AML-193 (cell line): ENCODE measurements at regions not wholly inside any gene's neighbourhood (a gene's known extent, or its start where the extent isn't known, plus 50 kb on each side); places are given as distances from the start of the nearest gene placed in this dataset.
"Not testable (repeated sequence)": the region's sequence is repeated elsewhere in the genome, so short reads cannot be mapped to it uniquely, and the experiment has no call there.

Source experiments
- DNase-seq, 2 experiments: peaks; one replicate each; lab custom pipeline; 2025; lab: John Stamatoyannopoulos, UW

DNA sequence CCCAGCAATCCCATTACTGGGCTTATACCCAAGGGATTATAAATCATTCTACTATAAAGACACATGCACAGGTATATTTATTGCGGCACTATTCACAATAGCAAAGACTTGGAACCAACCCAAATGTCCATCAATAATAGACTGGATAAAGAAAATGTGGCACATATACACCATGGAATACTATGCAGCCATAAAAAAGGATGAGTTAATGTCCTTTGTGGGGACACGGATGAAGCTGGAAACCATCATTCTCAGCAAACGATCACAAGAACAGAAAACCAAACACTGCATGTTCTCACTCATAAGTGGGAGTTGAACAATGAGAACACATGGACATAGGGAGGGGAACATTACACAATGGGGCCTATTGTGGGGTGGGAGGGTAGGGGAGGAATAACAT, 224.4 kb upstream of the SERP2 start:
- not testable (repeated sequence) for DNase-seq

DNA sequence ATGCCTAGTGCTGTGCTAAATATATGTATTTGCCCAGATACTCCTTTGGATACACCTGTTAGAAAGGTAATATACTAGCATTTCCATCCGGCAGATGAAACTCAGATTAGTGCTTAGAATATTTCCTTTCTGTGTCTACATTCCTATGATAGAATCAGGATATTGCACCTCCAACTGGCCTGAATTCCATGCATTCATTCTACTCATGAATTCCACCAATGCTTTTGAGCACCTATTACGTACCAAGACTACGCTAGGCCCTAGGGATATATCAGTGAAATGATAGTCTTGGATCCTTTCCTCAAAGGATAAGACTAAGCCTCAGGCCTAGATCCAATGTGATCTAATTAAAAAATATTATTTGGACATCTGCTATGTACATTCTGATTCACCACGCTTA, 223.8 kb upstream of the SERP2 start:
- no peak for DNase-seq

DNA sequence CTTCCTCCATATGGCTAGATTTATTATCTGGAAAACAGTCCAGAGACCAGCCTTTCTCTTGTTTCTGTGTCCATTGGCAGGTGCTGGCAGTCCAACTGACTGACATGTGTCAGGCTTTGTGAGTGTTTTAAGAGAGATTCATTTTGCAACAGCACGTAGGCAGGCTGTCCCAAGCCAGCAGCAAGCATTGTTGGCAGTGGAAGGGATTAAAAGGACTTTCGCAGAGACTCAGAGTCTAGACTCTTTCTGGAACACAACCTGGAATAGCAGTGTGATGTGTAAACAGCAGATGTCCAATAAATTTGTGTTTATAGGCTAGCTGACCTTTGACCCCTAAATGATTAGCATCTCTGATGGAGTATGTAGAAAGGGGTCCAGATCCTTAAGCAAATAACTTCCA, 222.2 kb upstream of the SERP2 start:
- DNase-seq = no peak

DNA sequence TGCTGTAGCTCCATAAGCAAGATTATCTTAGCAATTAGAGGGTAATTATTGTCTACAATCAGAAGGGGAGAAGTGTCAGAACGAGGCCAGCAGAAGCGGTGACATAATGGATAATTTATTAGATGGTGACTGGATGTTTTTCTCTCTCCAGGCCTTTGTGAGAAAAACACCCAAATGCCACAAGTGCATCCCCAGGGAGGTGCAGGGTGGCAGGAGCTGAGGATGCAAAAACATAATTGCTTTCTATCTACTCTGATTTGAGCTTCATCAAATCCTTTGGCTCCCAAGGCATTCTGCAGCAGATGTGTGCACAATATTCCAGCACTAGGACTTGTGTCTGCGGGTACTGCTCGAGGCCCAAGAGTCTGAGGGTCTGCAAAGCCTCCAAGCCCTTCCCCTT, 220.1 kb upstream of the SERP2 start:
- DNase-seq = no peak

DNA sequence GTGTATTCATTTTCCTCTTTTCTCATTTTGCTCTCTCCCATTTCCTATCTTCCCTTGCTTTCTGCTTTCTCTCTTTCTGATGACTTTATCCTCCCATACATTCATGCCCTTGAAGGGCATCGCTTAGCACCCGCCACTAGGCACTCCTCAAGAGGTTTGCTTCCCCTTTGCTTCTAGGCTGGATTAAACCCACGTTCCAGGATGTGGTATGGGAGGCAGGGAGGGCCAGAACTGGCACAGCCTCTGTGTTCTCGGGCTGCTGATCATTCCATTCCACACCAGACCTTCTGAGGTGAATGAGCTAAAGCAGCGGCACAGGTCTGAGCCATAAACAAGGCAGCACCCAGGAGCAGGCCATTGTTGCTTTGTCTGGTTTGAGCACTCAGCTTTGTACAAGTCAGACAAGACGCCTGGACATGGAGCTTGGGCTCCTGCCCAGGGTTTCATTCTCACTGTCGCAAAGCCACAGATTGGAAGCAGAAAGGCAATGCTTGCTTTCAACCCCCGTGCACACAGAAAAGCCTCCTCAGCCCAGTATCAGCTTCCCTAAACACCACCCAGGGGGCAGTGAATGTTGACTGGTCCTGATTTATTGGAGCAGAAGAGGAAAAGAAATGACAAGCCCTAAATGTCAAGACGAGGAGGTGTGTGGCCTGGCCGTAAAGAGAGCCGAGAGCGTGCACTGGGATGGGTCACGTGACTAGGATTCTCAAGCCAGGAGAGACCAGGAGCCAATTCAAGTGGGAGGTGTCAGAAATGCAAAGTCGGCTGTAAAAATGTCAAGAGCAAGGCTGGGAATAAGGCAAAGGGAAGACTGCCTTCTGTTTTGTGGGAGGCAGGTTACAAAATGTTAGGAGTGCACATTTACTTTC, 218.0 kb upstream of the SERP2 start:
- no peak for DNase-seq

DNA sequence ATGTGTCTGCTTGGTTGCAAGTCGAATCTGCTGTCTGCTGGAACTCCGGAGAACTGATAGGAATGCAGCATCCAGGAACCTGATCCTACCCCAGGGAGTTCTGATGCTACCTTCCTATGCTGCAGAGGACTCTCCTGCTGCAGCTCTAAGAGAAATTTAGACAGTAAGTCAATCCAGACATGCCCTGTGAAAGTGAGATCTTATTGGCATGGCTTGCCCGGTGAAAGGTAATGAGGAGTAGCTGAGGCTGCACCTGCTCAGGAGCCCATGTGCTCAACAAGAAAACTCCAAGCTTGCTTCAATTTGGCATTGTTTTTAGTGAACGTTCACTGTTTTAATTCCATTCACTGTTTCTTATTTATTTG, 217.3 kb upstream of the SERP2 start:
- DNase-seq = no peak

DNA sequence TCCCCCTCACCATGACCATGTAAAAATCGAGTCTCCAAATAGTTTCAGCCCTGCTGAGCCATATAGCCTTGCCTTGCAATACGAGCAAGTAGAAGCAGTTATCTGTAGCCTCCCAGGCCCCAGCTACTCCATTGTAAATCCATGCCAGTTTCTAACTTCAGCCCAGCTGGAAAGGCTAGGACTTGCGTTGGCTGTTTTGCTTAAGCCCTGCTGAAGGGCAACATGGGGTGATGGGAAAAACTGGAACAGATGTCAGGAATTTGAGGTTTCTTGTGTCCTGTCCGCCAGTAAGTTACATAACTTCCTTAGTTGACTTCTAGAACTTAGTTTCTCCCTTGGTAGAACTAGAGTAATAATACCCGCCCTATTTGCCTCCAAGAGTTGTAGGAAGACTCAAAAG, 216.0 kb upstream of the SERP2 start:
- DNase-seq = no peak

DNA sequence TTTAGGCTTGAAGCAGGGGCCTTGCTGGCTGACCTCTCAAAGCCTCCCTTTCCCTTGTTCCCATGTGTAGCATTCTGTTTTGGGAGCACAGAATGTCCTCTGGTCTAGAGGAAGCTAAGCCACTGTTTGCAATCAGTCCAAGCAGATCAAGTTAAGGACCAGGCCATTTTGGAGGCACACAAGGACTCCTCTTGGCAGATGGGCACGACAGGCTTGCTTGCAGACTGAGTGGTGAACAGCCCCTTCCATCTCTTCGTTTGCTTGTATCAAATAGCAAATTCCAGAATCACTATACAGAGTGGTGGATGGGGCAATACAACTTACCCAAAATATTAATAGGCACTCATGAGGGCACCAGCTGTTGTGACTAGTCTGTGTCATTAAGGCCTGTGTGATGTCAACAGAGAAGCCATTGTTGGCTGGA, 215.5 kb upstream of the SERP2 start:
- no peak for DNase-seq

DNA sequence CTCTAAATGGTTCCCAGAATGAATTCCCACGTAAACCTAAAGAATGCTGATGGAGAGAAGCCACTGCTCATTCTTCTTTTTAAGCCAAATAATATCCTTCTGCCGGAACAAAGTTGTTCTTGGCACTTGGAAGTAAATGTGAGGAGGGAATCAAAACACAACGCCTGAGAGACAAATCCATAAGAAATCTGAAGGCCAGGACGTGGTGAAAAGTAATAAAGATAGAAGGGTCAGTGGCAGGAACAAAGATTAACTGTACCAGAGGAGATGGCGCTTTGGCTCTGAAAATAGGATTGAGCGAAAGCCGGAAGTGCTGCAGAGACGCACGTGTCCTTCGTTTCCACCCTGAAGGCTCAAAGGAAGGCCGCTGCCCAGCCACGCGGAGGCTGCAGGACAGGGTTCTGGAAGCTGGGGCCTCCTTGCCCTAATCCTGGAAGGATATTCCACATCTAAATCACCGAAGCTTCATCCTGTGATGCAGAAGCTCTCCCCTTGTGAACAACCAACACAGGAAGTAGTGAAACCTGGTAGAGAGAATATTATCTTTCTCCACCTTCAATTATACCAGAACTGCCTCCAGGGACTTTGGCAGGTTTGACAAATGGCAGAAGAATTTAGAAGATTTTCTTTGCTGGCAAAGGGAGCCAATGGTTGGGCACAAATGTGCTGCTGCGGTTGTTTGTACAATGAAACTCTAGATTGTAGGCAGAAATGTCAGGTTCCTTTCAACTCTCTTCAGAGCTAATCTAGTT, 214.6 kb upstream of the SERP2 start:
- DNase-seq = no peak

DNA sequence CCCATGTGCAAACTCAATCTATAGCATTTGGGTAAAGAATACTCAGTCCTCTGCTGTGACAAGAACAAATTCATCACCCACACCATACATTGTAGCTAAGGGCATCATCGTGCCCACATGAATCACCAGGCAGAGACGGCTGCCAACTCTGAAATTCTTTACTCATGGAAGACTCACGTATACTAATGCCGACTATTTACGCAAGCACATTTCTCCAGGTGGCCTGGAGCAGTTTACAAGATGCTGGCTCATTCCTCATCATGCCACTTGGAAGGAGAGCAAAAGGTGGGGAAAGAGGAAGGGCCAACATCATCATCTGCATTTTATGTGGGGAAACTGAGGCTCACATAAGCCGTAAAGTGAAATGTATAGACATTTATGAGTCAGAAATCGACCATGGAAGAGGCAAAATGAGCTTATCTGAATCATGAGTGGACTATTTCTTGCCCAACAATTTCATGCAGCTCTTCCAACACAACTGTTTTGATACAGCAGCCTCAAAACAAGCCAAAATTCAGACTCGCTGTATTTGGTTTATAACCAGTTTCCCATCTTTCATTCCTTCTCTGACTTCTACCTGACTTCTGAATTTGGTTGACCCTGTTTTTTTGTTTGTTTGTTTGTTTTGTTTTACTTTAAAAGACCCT, 213.9 kb upstream of the SERP2 start:
- DNase-seq = no peak

DNA sequence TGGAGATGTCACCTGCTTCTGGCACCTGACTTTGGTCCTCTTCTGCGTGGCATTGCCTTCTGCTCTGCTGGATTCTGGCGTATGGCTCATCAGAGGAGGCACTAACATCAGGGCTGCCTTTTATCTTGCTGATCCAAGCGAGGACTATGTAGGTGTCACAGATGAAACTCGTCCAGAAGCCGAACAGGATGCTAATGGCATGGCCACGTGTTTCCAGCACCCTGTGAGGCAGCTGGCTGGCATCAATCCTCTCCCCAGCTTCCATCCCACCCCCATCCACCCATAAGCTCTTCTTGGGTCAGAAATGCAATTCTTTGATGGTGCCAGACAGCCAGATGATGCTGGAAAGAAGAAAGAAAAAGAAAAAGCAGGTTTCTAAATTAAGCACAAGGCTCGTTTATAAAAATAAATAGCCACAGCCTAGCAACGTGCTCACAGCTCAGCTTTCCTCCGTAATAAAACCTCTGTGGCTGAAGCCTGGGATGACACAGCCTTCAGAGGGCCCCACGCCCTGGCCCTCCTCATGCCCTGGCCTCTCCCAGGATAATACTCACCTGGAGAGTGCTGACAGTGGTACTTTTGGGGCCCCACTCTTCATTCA, 212.9 kb upstream of the SERP2 start:
- no peak for DNase-seq

DNA sequence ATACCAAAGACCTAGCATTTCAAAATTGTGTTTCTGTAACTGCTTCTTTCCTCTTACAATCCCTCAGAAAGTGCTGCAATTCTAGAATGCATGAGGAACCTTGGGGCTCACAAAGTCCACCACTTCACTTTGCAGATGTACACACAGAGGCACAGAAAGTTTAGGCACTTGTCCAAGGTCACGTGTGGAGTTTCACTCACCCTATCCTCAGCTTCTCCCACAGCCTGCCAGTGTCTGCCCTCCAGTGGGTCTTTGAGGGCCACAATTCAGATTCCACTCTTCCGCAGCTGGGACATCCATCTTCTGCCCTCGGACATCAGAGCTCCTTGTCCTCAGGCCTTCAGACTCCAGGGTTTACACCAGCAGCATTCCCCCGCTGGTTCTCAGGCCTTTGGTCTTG, 210.5 kb upstream of the SERP2 start:
- DNase-seq = no peak

DNA sequence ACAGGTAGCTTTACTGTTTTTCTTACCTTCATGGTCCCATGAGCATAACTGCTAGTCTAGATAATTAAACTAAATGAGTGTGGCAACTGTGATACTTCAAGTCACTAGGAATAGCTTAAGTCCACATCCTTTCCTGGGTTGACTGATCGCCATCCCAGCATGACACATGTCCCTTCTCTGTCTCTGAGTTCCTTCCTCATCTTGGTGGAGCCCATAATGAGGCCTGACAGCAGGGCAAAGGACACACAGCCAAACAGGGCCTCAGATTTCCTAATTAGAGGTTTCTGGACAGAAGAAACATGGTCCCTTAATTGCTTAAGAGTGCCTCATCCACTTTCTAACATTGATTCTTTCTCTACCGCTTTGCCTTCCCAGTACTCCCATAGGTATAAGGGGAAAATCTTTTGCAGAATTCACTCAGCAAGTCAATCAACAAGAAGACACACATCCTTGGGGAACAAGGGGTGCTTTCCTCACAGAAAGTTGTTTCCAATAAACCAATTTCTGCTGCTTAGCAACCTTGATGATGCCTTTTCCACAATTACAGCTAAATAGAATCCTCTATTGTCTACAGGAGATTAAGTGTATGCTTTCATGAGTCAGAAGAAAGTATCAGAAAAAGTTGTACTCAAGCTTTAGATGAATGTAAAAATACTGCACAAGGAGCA, 208.3 kb upstream of the SERP2 start:
- no peak for DNase-seq

DNA sequence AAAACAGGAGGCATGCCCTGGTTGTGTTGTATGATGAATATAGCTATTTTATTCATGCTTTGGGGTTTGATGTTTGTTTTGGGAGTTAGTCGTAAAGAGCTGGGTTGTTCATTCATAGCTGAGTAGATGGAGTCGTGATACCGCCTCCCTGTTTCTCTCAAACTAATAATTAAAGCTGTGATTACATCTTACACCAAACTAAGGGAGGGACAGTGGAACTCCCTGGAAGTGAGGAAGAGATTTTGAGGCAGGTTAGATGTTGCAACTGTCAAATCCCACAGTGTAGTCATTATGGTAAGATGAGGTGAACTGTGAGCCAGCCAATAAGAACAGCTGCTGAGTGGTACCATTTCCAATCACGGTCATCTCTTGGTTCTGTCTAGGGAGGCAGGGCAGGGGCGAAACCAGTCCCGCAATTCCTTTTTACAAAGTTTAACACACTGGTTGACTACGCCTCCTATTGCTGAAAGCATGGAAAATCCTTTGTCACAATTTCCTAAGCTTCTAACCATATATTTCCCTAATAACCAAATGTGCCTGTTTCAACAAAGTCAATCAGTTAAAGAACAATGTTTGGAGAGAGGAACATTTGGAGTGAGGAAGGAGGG, 207.6 kb upstream of the SERP2 start:
- no peak for DNase-seq

DNA sequence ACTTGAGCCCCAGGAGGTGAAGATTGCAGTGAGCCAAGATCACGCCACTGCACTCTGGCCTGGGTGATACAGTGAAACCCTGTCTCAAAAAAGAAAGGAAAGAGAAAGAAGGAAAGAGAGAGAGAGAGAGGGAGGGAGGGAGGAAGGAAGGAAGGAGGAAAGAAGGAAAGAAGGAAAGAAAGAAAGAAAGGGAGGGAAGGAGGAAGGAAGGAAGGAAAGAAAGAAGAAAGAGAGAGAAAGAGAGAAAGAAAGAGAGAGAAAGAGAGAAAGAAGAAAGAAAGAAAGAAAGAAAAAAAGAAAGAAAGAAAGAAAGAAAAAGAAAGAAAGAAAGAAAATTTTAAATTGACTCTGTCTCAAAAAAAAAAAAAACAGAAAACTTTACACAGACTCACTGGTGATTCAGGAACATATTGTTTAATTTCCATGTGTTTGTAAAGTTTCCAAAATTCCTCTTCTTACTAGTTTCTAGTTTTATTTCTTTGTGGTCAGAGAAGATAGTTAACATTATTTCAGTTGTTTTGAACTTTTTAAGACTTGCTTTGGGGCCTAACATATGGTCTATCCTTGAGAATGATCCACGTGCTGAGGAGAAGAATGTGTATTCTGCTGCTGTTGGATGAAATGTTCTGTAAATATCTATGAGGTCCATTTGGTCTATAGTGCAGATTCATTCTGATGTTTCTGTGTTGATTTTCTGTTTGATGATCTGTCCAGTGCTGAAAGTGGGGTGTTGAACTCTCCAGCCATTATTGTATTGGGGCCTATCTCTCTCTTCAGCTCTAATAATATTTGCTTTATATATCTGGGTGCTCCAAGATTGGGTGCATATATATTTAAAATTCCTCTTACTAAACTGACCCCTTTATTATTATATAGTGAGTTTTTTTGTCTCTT, 204.4 kb upstream of the SERP2 start:
- DNase-seq = no peak

DNA sequence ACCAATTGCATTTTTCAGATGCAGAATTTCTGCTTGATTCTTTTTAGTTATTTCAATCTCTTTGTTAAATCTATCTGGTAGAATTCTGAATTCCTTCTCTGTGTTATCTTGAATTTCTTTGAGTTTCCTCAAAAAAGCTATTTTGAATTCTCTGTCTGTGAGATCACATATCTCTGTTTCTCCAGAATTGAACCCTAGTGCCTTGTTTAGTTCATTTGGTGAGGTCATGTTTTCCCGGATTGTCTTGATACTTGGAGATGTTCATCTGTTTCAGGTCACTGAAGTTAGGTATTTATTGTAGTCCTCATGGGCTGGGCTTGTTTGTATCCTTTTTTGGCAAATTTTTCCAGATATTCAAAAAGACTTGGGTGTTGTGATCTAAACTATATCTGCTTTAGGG, 202.9 kb upstream of the SERP2 start:
- no peak for DNase-seq

DNA sequence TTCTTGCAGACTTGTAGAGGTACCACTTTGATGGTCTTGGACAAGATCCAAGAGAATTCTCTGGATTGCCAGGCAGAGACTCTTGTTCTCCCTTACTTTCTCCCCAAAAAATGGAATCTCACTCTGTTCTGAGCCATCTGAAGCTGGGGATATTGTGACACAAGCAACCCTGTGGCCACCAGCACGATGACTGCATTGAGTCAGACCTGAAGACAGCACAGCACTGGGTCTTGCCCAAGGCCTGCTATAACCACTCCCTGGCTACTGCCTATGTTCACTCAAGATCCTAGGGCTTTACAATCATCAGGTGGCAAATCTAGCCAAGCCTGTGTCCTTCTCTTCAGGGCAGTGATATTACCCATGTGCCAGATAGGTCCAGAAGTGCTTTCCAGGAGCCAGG, 202.5 kb upstream of the SERP2 start:
- DNase-seq = no peak

DNA sequence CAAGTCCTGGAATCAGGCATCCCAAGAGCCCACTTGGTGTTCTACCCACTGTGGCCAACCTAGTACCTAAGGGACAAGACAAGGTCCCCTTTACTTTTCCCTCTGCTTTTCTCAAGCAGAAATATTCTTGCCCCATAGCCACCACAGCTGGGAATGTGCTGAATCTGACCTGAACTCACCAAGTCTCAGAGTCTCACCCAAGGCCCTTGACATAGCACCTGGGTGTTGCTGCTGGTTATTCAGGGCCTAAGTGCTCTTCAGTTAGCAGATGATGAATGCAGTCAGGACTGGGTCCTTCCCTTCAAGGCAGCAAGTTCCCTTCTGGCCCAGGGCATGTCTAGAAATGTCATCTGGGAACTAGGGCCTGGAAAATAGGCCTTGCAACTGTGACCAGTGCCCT, 201.8 kb upstream of the SERP2 start:
- DNase-seq = no peak

DNA sequence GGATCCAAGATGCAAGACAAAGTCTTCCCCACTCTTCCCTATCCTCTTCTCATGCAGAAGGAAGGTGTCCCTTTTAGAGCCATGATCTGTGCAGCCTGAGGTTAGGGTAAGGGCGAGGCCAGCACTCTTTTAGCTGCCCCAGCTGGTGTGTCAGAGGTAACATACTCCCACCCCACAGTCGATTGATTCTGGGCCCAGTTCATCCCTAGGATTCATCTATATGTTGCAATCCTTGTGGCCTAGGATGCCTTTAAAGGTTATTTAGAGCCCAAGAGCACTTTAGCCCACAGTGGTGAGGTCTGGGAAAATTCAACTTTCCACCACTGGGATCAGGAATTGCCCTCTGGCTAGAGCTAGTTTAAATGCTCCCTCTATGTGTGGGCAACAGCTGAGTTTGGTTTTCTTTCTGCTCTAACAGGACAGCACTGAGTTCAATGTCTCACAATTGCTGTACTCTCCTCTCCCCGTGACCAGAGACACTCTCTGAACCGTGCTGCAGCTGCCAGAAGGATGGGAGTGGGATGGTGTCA, 201.3 kb upstream of the SERP2 start:
- DNase-seq = no peak

DNA sequence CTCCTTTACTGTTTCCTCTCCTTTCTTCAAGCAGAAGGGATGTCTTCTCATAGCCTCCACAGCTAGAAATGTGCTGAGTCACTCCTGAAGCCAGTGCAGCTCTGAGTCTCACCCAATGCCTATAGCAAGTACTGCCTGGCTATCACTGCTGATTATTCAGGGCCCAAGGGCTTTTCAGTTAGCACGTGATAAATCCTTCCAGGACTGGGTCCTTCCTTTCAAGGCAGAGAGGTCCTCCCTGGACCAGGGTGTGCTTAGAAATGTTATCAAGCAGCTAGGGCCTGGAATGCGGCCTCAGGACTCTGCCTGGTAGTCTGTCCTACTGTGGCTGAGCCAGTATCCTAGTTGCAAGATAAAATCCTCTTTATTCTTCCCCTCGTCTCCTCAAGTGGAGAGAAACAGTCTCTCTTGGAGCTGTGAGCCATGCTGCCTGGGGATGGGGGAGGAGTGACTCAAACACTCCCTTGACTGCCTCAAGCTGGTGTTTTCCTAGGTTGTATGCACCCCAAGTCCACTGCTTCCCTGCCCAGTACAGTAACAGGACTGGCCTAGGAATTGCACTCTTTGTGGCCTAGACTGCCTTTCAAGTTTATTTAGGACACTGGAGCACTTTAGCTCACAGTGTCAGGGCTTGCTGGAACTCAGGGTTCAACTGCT, 198.7 kb upstream of the SERP2 start:
- DNase-seq = no peak
